ENCODE measurements at regions not wholly inside any gene's neighbourhood (a gene's known extent, or its start where the extent isn't known, plus 50 kb on each side); places are given as distances from the start of the nearest gene placed in this dataset.

GRCh38 chr9:99506747-99507348 lies 284.8 kb downstream of the SEC61B start:
- TF ChIP-seq EP300 (IDR thresholded peaks at IDR 0.05) (no peak), CTCF (IDR thresholded peaks at IDR 0.05) (no peak), POLR2A (IDR thresholded peaks at IDR 0.05) (no peak), POLR2AphosphoS5 (IDR thresholded peaks at IDR 0.05) (no peak)
